CD4-positive, alpha-beta T cell treated with Interleukin-4 for 1 hour (primary cell): ENCODE measurements at regions not wholly inside any gene's neighbourhood (a gene's known extent, or its start where the extent isn't known, plus 50 kb on each side); places are given as distances from the start of the nearest gene placed in this dataset.
"Not testable (repeated sequence)": the region's sequence is repeated elsewhere in the genome, so short reads cannot be mapped to it uniquely, and the experiment has no call there.

ENCODE experiments used
- DNase-seq, 2 donors: peaks; one replicate each; pipeline ENCODE4 v3.0.0-alpha.2; 2020 to 2022

GRCh38 chr4:84378983-84379382 lies 120.1 kb downstream of the NKX6-1 start:
- DNase-seq = no peak

GRCh38 chr4:84378356-84378755 lies 120.7 kb downstream of the NKX6-1 start:
- DNase-seq = no peak

GRCh38 chr4:84366907-84367306 lies 132.2 kb downstream of the NKX6-1 start:
- no peak for DNase-seq

DNA sequence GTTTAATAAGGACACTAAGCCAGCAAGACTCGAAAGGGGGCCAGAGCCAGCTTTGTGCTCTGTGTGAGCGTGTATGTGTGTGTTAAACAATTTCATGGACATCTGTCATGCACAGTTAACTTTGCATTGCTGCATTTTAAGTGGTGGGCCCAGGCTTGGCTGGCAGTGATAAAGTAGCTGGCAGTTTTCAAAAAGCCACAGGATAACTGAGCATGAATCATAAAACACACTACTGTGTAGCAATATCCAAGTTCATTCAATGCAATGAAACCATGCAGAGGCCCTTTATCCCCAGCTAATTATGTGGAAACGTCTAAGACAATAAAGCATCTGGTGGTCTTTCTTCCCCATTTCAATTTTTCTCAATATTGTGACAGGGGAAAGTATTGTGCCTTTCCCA lies 132.9 kb downstream of the NKX6-1 start:
- DNase-seq = no peak

GRCh38 chr4:84362896-84363655 lies 136.0 kb downstream of the NKX6-1 start:
- DNase-seq = no peak

DNA sequence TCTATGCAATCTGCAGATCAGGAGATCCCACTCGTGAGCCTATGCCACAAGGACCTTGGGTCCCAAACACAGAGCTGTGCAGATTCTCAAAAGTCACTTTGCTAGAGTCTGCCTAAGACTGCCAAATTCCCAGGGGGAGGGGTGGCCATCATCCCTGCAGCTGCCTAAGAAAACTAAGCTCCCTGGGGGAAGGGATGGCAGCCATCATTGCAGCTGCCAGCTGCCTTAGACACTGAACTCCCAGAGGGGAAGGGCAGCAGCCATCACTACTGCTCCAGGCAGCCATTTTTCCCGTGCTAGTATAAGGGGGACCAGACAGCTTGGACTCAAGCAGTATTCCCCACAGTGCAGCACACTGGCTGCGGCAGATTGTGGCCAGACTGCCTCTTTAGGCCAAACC lies 156.9 kb downstream of the NKX6-1 start:
- DNase-seq = no peak

DNA sequence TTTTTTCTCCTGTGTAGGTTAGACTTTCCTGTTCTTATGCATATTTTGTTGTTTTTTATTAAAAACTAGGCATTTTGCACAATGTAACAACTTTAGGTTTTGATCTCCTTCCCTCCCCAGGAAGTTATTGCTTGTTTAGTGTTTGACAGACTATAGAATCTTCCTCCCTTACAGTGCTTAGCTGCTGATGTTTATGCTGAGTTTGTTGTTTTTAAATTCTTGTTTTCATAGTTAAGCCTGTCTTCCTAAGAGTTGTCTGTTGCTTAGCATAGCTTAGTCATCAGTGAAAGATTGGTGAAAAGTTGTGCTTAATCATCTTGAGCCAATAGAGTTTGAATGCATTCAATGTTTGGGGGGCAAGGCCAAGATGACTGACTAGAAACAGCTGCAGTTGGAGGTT lies 157.5 kb downstream of the NKX6-1 start:
- no peak for DNase-seq

GRCh38 chr4:84338367-84338766 lies 160.7 kb downstream of the NKX6-1 start:
- no peak for DNase-seq

DNA sequence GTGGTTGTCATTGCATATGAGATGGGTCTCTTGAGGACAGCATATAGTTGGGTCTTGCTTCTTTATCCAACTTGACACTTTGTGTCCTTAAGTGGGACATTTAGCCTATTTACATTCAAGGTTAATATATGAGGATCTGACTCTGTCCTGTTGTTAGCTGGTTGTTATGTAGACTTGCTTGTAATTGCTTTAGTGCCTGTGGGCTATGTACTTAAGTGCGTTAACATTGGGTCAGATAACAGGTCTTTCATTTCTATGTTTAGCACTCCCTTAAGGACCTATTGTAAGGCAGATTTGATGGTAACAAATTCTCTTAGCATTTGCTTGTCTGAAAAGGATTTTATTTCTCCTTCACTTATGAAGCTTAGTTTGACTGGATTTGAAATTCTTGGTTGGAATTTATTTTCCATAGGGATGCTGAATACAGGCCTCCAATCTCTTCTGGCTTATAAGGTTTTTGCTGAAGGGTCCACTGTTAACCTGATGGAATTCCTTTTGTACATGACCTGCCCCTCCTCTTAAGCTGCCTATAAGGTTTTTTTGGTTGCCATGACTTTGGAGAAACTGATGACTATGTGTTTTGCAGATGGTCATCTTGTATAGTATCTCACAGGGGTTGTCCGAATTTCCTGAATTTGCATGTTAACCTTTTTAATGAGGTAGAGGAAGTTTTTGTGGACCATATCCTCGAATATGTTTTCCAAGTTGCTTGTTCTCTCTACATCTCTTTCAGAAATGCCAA lies 162.0 kb downstream of the NKX6-1 start:
- no peak for DNase-seq

DNA sequence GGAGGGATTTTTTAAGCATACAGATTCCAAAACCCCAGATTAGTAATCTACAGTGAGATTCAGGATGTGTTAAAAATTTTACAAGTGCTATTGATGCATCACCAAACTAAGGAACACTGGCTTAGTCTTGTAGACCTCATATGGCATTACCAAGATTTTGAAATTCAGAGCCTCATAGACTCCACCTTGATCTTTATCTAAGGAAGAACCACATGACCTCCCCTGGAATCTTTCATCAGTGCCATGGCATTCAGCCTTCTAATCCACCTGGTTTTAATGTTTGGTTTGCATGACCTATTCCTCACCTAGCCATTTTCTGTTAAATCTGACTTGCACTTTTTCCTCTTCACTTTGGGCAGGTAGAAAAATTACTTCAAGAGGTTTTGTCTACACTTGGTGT lies 171.6 kb downstream of the NKX6-1 start:
- DNase-seq = no peak

DNA sequence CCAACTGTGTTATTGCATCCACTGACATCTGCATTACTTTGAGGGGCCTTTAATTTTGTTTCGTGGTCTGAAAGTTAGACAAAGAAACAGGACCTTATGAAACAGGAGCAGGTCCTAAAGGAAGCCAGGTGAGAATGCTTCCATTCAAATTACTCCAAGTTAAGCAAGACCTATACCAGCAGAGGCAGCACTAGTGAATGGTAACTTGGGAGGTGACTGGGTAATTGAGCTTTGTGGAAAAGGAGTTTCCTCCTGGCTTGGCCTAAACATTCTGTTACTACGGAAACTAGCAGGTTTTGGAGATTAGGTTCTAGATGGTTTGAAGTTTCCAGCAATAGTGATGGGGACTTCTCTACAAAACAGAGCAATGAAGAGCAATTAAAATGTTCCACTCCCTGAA lies 173.5 kb downstream of the NKX6-1 start:
- no peak for DNase-seq

DNA sequence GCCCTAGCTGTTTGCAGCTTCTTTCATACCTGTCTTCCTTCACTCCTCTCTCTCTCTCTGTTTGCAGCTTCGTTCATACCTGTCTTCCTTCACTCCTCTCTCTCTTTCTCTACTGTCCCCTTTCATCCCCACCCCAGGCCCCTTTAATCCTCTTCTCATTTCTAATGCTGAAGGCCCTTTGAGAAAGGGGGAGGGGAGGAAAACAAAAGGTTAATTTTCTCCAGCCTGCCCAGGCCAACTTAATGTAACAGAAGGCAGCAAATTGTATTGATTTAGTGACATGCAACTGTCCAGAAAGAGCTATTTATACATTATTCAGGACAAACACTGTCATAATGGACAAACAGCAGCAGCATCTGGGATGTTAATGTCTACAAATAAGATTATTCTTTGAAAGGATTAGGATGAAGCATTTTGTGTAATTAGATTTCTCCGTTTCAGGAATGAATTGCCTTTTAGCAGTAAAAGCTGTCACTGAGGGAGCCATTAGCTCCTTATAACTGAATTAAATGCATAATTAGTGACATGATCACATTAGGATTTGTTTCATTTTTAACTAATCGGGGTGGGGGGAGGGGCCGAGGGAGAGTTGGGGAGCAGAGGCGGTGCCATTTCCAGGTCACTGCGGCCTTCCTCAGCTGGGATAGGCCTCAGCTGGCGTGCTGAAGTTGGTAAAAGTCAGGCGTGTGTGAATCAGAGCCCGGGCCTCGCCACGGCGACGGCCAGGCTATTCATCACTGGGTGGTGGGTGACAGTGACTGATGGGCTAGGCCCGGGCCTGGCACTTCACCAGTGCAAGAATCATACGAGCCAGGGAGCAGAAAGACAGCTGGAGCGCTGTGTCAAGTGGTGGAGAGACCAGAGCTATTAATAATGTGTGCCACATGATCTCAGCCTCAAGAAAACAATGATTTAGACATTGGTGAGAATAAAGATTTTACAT lies 174.5 kb downstream of the NKX6-1 start:
- no peak for DNase-seq

DNA sequence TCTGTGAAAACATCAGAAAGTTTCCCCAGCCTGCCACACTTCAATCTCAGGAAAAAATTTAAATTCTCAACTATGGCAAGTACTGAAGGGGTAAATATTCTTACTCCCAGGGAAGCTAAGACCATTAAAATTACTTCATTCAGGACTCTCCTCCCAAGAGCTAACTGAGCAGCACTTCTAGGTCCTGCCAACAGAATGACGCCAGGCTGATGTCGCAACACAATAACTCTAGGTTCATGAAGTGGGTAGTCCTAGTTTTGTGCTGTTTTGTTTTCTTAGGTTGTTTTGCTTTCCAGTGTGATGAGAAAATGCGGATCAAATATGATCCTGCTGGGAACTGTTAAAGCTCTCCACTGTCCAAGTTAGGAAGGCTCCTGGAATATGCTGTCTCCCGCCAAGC lies 180.0 kb downstream of the NKX6-1 start:
- no peak for DNase-seq

GRCh38 chr4:84317513-84317912 lies 181.6 kb downstream of the NKX6-1 start:
- DNase-seq = no peak

DNA sequence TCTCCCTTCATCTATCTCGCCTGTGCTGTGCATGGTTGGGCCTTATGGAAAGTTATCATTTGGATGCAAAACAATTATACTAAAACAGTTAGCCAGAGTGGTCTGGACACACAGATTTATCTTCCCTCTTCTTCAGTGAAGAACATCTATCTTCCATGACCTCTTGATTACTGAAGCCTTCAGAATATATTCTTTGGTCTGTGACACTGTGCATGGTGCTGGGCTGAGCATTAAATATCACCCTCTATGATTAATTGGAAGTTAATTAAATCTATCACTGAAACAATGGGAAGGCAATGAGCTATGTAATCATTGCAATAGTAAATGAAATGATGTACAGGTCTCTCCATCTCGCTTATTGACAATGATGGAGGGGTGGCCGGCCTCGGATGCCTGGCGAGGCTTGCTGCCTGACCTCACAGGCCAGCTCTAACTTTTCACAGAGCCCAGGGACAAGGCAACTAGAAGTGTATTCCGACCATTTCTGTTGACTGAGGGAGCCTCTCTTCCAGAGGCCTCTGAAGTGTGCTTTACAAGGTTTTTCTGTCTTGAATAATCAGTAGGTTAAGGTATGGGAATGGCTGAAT lies 186.6 kb downstream of the NKX6-1 start:
- DNase-seq = no peak

DNA sequence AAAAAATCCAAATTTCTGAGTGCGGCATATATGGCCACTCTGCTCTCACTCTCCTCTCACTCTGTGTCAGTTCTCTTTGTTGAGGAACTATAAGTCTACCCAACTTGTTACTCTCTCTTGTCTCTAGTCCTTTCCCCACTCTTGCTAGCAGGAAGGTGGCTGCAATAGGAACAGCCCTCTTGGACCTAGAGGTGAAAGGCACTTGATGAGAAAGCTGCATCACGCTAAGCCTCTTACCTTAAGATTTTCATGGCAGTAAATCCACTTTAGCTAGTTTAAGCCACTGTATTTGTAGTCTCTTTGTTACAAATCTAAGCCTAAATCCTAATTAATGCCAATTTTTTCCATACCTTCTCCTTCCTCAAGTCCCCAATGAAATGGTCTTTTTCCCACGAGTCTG lies 189.9 kb downstream of the NKX6-1 start:
- no peak for DNase-seq

DNA sequence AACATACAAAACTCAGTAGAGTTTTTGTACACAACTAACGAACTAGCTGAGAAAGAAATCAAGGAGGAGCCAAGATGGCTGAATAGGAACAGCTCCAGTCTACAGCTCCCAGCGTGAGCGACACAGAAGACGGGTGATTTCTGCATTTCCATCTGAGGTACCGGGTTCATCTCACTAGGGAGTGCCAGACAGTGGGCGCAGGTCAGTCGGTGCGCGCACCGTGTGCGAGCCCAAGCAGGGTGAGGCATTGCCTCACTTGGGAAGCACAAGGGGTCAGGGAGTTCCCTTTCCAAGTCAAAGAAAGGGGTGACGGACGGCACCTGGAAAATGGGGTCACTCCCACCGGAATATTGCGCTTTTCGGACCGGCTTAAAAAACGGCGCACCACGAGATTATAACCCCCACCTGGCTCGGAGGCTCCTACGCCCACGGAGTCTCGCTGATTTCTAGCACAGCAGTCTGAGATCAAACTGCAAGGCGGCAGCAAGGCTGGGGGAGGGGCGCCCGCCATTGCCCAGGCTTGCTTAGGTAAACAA lies 200.3 kb downstream of the NKX6-1 start:
- DNase-seq = not testable (repeated sequence)

GRCh38 chr4:84298023-84298718 lies 200.9 kb downstream of the NKX6-1 start:
- DNase-seq = no peak

GRCh38 chr4:84291969-84292368 lies 207.1 kb downstream of the NKX6-1 start:
- DNase-seq = no peak

DNA sequence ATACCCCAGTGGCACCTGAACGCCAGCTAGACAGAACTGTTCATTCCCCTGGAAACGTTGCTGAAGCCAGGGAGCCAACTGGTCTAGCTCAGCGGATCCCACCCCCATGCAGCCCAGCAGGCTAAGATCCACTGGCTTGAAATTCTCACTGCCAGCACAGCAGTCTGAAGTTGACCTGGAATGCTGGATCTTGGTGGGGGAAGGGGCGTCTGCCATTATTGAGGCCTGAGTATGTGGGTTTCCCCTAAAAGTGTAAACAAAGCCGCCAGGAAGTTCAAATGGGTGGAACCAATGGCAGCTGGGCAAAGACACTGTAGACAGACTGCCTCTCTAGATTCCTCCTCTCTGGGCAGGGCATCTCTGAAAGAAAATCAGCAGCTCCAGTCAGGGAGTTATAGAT lies 213.0 kb downstream of the NKX6-1 start:
- no peak for DNase-seq

GRCh38 chr4:84279678-84280077 lies 219.4 kb downstream of the NKX6-1 start:
- no peak for DNase-seq

DNA sequence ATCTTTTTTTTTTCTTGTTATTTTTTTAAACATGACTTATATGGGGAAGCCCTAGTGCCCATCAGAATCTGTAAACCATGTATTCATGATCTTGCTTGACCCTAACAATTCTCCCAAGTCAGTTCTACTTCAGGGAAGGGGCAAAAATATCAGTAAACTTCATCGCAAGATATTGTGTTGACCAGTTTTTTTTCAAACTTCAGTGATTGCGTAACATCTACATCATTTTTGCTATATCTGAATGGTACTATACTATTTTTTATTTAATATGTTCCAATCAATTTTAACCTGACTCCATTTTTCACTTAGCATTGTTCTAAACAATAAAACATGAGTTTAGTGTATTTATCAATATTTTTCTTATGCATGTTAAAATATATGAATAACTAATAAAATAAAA lies 221.2 kb downstream of the NKX6-1 start:
- DNase-seq = no peak
